HG02970 (cell line): ENCODE measurements at regions not wholly inside any gene's neighbourhood (a gene's known extent, or its start where the extent isn't known, plus 50 kb on each side); places are given as distances from the start of the nearest gene placed in this dataset.

ENCODE experiments used
- ATAC-seq: cut with Tn5 transposase; IDR thresholded peaks from one replicate; pipeline ENCODE4 v1.9.1; 2021; ENCODE audit warnings: mild to moderate bottlenecking, moderate library complexity, moderate number of reproducible peaks; ENCODE audit not compliant: unreplicated experiment, low FRiP score

DNA sequence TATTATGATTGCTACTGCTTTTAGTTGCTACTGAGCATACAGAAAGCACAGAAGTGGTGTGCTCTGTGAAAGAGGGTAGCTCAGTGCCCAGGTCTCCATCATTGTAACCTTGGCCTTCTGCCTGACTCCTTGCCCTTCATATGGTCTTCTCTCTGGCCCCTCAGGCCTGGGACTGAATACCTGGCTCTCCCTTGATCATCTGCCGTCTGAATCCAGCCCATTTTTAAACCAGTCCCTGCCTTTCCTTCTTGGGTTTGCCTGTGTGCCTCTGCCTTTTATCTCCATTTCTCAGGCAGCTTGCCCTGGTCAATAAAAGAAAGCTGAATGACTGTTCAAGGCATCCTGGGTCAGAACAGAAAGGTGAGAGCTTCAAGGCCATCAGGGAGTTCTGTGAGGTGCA is 109.1 kb upstream of the ZNF438 start:
- no peak for ATAC-seq

DNA sequence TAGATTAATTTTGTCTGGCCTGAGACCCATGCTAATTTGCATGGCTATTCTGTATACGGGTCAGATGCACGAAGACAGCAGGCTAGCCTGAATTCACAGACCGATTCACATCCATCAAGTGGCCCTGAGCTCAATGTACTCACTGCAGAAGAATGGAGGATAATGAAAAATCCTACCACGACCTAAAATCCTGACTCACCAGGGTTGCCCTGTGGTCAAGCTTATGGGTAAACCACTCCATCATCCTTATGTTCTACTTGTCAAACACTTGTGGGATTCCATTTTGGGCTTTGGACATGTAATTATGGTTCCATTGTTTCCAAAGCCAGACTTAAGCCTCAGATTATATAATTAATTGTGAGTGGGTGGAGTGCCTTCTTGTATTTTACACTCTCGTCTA is 110.4 kb upstream of the ZNF438 start:
- ATAC-seq = no peak

DNA sequence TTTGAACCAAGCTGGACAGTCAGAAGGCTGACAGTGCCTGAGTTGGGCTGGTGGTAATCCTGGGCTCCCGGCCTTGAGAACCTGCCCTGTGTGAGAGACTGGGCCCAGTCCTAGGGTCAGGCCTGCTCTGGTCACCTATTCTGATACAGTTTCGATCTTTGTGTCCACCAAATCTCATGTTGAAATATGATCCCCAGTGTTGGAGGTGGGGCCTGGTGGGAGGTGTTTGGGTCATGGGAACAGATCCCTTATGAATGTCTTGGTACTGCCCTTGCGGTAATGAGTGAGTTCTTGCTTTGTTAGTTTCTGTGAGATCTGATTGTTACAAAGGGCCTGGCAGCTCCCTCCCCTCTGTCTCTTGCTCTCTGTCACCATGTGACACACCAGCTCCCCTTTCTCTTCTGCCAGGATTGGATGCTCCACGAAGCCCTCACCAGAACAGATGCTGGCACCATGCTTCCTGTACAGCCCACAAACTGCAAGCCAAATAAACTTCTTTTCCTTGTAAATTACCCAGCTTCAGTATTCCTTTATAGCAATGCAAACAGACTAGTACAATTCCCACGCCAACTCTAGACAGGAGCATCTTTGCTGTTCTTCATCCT is 111.8 kb upstream of the ZNF438 start:
- no peak for ATAC-seq

DNA sequence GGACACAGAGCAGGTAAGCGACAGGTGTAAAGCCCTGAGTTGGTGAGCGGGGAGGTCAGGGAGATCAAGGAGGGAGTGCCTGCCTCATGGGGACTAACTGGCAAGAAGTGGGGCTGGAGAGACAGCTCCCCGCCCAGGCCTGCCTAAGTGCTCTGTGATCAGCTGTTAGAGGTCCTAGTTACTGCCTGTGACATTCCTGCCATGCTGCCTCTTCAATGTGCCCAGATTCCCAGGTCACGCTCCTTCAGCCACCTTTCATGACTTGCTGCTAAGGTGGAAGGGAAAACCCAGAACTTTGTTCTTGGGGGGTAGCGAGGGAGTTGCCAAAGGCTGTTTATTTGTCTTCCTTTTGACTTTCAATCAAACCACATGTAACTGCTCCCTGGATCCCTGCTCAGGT is 114.3 kb upstream of the ZNF438 start:
- no peak for ATAC-seq

DNA sequence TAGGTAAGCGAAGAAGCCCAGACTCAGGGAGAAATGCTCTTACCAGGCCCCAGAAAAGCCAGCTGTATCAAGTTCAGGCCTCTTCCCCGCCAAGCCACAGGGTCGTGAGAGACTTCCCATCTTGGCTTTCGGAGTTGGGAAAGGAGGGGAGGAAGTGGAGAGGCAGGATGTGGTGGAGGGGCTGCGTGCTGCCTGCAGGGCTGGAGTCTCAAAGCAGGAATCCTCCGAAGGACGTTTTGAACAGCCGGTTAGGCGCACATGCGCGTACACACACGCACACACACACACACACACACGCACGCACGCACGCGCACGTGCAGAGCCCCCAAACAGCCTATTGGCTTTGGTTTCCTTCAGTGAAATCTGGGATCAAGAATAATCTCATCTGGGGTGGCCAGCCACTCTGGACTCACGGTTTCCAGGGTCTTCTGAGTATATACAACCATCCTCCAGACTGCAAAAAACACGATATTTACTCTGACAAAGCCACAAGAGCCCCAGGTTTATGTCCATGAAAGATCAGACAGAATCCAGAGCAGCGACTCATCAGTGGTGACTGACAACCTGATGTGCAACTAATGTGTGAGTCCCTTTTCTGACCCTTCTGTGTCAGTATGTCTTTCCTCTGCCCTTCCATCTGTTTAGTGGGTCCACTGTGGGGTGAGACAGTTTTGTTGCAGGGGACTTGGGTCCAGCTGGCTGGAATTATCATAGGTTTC is 115.0 kb upstream of the ZNF438 start:
- no peak for ATAC-seq

DNA sequence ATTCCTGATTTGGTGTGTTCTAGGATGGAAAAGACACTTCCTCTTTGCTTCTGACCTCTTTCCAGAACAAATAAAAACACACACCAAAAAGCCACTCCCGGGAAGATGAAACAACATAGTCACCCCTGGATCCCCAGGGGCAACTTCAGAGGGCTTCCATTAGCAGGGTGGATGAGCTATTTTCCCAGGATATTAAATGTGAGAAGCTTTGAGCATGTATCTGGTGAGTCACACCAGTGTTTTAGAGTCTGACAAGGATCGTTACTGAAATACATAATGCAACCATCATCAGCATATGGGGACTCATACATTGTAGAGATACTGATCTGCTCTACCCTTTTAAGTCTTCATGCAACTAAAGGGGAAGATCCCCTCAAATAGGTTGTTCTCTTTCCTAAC is 115.5 kb upstream of the ZNF438 start:
- ATAC-seq = no peak

DNA sequence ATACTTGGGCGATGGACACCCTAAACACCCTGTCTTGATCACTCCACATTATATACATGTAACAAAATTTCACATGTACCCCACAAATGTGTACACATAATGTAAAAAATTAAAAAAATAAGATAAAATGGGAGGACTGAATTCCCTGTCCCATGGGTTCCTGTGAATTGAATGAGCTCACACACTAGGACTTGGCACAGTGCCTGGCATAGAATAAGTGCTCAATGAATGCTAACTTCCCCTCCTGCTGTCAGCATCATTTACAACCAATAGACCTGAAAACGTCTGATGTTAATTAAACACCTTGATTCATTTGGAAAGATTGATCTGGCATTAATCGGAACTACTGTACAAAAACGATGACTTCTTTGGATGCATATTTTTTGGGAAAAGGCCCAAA is 117.3 kb upstream of the ZNF438 start:
- ATAC-seq = no peak

DNA sequence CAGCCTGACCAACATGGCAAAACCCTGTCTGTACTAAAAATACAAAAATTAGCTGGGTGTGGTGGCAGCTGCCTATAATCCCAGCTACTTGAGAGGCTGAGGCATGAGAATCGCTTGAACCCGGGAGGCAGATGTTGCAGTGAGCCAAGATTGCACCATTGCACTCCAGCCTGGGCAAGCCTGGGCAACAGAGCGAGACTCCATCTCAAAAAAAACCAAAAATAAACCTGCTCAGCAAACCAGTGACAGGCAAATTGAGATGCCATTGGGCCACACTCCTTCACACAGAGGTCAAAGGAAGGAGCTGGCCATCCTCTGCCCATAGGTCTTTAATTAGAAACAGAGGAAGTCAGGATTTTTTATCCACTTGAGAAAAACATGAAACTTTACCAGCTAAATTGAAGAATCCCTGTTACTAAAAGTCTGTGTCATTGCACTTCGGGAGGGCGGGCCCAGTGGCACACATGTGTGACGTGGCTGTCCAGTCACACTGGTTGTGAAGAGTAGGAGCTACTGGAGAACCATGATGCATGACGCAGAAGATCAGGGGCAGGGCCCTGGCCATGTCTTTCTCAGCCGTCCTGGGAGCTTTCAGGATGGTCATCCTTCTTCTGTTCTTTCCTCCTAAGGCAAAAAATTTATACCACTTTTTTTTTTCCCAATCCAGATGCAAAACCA is 118.3 kb upstream of the ZNF438 start:
- ATAC-seq = no peak

DNA sequence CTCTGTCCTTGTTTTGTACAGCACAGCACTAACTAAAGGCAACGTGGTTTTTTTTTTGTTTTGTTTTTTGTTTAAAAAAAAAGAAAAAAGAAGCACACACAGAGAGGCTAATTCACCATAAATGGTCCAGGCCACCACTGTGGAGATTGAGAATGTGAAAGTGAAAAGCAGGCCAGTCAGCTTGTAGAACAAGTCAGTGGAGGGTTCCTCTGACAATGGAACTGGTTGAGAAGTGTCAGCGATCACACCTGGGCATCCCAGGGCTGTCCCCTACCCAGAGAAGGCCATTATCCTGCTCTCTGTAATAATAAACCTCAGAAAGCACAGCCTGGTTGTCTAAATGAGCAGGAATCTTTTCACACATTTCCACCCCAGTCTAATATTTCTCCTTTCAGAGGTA is 119.6 kb upstream of the ZNF438 start:
- ATAC-seq = no peak

DNA sequence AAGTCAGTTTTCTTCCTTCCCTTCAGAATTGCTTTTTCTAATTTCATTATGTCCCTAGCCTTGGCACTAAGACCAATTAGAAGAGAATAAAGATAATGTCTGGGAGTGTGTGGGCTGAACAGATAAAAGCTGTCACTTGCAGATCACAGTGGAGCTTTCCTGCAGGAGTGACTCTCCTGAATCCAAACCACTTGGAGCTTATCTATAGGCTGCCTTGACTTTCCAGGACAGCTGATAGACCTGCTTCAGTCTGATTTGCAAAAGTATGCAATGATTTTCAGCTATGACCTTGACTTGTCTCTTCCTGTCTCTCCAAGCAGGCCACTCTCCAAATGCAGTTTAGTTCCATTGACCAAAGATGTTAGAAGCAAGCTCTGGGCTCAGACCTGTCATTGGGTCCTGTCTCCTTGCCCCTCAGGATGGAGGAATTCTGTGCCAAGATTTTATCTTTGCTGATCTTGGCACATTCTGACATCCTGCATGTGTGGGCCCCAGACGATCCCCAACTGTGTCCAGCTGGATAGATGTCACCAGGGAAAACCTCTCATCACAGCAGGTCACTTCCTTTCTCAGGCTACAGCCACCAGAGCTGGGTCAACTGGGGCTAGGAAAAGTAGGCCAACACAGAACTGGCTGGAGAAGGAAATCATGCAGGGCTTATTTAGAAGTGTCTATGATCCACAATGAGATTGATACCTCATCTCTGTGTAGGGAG is 120.9 kb upstream of the ZNF438 start:
- ATAC-seq = no peak

DNA sequence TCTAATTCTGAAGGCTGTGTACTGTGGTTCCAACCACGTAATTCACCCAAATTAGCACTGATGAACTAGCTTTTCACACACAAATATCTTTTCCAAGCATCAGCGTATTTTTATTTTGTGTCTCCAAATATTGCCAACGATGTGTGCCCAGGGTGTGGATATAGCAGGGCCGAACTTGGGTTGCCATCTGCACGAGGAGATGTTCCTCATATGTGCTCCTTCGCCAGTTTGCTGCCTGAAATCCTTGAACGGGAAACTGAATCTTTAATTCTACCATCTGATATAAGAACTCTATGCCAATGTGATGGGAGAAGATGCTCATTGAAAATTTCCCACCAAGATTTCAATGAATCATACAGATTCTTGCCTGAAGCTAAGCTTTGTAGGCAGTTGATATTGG is 121.5 kb upstream of the ZNF438 start:
- no peak for ATAC-seq

DNA sequence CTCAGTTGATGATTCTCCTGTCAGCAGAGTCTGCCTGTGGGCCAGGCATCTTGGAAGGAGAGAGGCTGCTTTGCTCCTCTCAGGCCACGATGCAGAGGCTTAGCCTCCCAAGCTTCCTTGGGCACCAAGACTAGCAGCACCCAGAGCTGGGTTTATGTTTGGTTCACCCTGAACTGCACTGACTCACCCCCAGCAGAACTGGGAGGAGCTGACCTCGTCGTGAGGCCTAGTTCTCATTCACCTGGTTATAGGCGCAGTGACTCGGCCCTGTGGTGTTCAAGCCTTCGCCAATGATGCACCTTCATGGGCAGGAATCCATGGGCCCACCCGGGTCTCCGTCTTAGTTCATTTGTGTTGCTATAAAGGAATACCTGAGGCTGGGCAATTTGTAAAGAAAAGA is 122.0 kb upstream of the ZNF438 start:
- ATAC-seq = no peak

DNA sequence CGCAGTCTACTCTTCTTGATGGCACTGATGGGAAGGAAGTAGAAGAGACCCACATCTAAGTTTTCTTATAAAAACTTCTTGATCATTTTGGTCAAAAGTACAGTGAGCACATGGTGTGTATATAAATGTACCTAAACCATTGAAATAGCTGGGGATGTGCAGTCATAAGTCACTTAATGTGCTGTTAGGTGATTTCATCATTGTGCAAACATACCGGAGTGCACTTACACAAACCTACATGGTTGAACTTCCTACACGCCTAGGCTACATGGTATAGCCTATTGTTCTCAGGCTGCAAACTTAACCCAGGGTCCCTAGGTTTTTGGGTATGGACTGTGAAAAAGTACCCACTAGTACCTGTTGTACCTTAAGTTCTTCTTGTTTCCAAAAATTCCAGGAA is 123.3 kb upstream of the ZNF438 start:
- ATAC-seq = no peak

DNA sequence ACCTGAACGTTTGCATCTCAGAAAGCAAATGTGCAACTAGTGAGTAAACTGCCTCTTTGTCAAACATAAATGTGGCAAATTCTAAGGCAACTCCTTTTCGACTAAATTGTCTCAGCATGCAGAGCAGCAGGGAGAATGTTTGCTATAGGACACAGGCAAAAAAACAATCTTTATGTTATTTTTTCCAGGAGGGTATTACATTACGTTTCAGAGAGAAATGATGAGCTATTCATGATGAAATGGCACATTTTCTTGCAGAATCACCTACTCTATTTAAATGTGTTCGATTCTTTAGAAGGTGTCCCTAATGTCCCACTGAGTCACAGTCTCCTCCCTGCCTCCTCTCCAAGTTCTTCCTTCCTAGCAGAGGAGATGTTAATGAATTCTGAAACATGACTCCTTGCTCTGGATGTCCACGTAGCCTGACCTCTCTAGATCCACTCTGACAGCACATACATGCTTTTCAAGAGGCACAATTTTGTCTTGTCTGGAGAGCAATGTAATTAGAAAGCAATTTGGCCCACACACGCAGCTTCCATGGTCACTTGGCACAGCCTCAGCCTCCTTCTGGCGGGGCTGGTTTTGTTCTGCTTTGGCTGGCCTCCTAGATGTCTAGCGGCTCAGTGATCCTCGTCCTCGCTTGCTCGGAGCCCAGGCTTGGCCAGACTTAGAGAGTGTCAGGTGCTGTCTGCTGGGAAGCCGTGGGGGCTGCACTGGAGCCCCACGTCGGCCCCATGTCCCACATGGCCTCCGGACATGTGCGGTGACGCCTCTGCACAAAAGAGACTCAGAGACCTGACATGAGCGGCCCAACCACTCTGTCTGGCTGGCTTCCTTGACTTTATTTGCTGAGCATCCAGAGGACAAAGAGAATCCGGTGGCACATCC is 125.7 kb upstream of the ZNF438 start:
- no peak for ATAC-seq

DNA sequence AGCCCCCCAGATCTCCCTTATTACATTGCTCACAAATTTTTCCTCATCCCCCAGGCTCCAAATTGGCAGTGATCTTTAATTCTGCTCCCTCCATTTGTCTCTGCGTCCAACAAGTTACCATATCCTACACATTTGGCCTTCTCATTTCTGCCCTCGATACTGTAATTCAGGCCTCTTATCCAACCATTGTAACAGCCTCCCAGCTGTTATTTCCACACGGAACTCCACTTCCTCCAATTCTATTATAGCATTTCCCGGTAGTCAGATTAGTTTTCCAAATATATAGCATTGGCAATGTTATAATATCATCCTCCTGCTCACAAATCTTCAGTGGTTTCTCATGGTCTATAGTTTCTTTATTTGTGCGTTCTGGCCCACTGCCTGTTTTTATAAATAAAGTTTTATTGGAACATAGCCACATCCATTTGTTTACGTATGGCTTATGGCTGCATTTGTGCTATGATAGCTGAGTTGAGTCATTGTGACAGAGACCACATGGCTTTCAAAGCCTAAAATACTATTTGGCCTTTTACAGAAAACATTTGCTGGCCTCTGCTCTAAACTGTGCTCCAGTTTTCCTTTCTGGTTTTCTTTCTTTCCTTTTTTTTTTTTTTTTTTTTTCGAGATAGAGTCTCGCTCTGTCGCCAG is 126.5 kb upstream of the ZNF438 start:
- ATAC-seq = no peak

DNA sequence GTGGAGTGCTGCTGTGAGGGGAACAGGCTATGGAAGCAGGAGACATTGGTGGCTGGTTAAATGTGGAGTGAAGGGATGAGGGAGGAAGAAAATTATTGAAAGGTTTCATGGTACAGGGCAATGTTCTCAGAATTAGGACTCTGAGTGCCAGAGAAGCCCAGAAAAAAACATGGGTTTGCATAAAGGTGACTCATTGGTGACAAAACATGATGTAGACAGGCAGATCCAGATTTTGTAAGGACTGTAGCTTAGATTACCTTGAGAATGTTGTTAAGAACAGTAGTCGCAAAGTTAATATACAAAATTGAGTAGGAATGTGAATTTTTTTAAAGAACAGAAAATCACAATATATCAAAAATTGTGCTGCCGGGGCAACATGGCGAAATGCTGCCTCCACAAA is 134.9 kb upstream of the ZNF438 start:
- ATAC-seq = no peak

DNA sequence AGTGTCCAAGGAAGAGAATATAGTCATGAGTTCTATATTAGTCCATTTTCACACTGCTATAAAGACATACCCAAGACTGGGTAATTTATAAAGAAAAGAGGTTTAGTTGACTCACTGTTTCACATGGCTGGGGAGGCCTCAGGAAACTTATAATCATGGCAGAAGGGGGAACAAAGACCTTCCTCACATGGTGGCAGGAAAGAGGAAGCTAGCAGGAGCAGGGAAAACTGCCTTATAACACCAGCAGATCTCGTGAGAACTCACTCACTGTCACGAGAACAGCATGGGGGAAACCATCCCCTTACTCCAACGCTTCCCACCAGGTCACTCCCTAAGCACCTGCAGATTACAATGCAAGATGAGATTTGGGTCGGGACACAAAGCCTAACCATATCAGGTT is 139.0 kb upstream of the ZNF438 start:
- no peak for ATAC-seq

DNA sequence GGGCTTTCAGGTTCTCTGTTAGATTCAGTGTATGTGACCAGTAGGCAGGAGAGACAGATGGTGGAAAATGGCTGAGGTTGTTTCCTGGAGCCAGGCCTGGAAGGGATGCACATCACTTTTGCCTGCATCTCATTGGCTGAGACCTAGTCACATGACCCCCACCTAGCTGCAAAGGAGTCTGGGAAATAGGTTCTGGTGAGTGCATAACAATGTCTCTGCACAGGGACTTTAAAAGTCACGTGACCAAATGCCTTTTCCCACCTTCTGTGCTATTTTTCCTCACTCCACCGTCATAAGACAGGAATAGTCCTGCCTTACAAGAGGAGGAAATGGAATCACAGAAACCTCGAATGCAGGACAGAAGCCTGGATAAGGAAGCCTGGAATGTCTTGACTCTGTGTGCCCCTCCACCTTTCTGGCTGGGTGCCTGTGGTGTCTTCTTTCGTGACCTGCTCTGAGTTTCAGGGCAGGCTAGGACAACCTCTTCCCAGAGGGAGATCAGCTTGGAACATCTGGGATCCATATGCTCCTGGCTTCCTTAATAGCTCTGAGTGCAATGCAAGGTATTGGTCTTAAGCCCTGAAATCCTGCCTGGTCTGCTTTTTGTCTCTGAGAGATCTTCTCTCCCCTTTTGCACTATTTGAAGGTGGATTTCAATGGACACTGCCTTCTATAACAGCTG is 139.9 kb upstream of the ZNF438 start:
- ATAC-seq = no peak

DNA sequence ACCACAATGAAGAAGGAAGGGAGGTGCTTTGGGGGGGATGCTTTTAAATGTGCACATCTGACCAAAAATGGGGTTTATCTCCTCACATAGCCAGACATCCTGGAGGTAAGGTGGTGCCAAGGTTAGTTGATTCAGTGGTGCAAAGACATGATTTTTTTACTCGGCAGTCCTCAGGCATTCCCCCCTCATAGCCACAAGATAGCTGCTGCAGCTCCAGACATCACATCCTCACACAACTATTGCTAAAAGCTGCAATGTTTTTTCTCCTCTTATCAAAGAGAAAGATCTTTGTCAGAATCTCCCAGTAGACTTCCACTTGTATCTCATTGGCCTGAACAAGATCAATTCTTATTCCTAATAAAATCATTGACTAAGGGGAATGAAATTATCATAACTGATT is 141.3 kb upstream of the ZNF438 start:
- ATAC-seq = no peak
